ENCODE measurements at regions not wholly inside any gene's neighbourhood (a gene's known extent, or its start where the extent isn't known, plus 50 kb on each side); places are given as distances from the start of the nearest gene placed in this dataset.

GRCh38 chr6:78462728-78463127 is 404.6 kb upstream of the IRAK1BP1 start:
- no peak for TF ChIP-seq EZH2 (IDR thresholded peaks at IDR 0.05; ENCODE audit: insufficient read depth, poor library complexity, severe bottlenecking)
- no peak for TF ChIP-seq EZH2phosphoT487 (IDR thresholded peaks at IDR 0.05; ENCODE audit: insufficient read depth, low read depth)

GRCh38 chr6:78465059-78465634 is 402.2 kb upstream of the IRAK1BP1 start:
- H3K27ac ChIP-seq = no peak overlapping the region
- H3K79me2 ChIP-seq (ENCODE audit: insufficient read depth) = no peaks in the 10 kb centered on the region
- no peaks in the 10 kb centered on the region for H3K9me2 ChIP-seq (ENCODE audit: insufficient read depth)
- no peak for DNase-seq
- H3F3A ChIP-seq (ENCODE audit: insufficient read depth) = no peaks in the 10 kb centered on the region
- H2AFZ ChIP-seq = no peak overlapping the region
- no peak overlapping the region for H3K4me3 ChIP-seq
- no peaks in the 10 kb centered on the region for H3K36me3 ChIP-seq (ENCODE audit: low read depth)
- in situ Hi-C loops (cut with MboI) = no loop called here
- 74 to 75% methylated on average over 3 of the region's 3 CpGs for WGBS, 2 experiments (ENCODE audit: low coverage in 1 of 2, low lambda C conversion rate in 2 of 2, missing lambda C conversion rate in 2 of 2)
- H3K9me3 ChIP-seq (ENCODE audit: low read depth) = no peaks in the 10 kb centered on the region
- H3K9ac ChIP-seq = no peak overlapping the region
- no peak overlapping the region for H3K4me2 ChIP-seq (ENCODE audit: unreplicated experiment)
- TF ChIP-seq EZH2phosphoT487 (IDR thresholded peaks at IDR 0.05; ENCODE audit: insufficient read depth, low read depth) (no peak), EZH2 (IDR thresholded peaks at IDR 0.05; ENCODE audit: insufficient read depth, poor library complexity, severe bottlenecking) (no peak)
- no peaks in the 10 kb centered on the region for H3K4me1 ChIP-seq (ENCODE audit: insufficient read depth)
- no peaks in the 10 kb centered on the region for H4K20me1 ChIP-seq (ENCODE audit: insufficient read depth)
- H3K27me3 ChIP-seq (replicated peaks; ENCODE audit: insufficient read depth) = no peaks in the 10 kb centered on the region

More at GRCh38 chr6:78462728-78463127, 404.6 kb upstream of the IRAK1BP1 start:
- no peak for DNase-seq
- Histone ChIP-seq H3K36me3 (ENCODE audit: low read depth) (no peaks in the 10 kb centered on the region), H3F3A (ENCODE audit: insufficient read depth) (no peaks in the 10 kb centered on the region), H3K27ac (no peak overlapping the region), H3K9me3 (ENCODE audit: low read depth) (no peaks in the 10 kb centered on the region), H4K20me1 (ENCODE audit: insufficient read depth) (no peaks in the 10 kb centered on the region), H3K79me2 (ENCODE audit: insufficient read depth) (no peaks in the 10 kb centered on the region), H3K9ac (no peak overlapping the region), H3K4me2 (ENCODE audit: unreplicated experiment) (no peak overlapping the region), H3K9me2 (ENCODE audit: insufficient read depth) (no peaks in the 10 kb centered on the region), H3K4me1 (ENCODE audit: insufficient read depth) (no peaks in the 10 kb centered on the region), H2AFZ (no peak overlapping the region), H3K27me3 (replicated peaks; ENCODE audit: insufficient read depth) (no peaks in the 10 kb centered on the region), H3K4me3 (no peak overlapping the region)
- in situ Hi-C loops (cut with MboI) = no loop called here
- 79 to 84% methylated on average over 10 of the region's 10 CpGs for WGBS, 2 experiments (ENCODE audit: low coverage in 1 of 2, low lambda C conversion rate in 2 of 2, missing lambda C conversion rate in 2 of 2)

DNA sequence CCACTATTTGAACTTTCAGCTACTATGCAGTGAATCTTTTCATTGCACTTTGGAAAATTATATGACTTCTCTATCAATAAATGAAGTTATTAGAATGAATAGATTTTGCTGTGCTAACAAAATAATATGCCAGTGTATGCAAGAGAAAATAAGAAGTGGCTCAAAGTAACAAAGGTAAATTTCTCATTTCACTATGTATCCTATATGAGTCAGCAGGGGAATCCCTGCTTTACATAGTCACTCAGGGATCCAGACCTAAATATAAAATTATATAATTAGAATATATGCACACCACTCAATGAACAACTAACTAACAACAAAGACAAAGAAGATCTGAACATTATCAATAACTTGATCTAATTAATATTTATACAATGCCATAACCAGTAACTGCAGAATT is 390.8 kb upstream of the IRAK1BP1 start:
- in situ Hi-C loops (cut with MboI) = no loop called here
- Histone ChIP-seq H3K27me3 (replicated peaks; ENCODE audit: insufficient read depth) (no peaks in the 10 kb centered on the region), H3K4me3 (no peak overlapping the region), H3K36me3 (ENCODE audit: low read depth) (no peaks in the 10 kb centered on the region), H3K9me3 (ENCODE audit: low read depth) (no peaks in the 10 kb centered on the region), H3K4me2 (ENCODE audit: unreplicated experiment) (no peak overlapping the region), H4K20me1 (ENCODE audit: insufficient read depth) (no peaks in the 10 kb centered on the region), H3F3A (ENCODE audit: insufficient read depth) (no peaks in the 10 kb centered on the region), H2AFZ (no peak overlapping the region), H3K9me2 (ENCODE audit: insufficient read depth) (no peaks in the 10 kb centered on the region), H3K79me2 (ENCODE audit: insufficient read depth) (no peaks in the 10 kb centered on the region), H3K9ac (no peak overlapping the region), H3K27ac (no peak overlapping the region), H3K4me1 (ENCODE audit: insufficient read depth) (0 out of 2 replicates have a peak, but pooled peaks cover 3% of the 10 kb centered on the region)
- no peak for TF ChIP-seq EZH2phosphoT487 (IDR thresholded peaks at IDR 0.05; ENCODE audit: insufficient read depth, low read depth)
- no peak for TF ChIP-seq EZH2 (IDR thresholded peaks at IDR 0.05; ENCODE audit: insufficient read depth, poor library complexity, severe bottlenecking)
- DNase-seq = no peak

DNA sequence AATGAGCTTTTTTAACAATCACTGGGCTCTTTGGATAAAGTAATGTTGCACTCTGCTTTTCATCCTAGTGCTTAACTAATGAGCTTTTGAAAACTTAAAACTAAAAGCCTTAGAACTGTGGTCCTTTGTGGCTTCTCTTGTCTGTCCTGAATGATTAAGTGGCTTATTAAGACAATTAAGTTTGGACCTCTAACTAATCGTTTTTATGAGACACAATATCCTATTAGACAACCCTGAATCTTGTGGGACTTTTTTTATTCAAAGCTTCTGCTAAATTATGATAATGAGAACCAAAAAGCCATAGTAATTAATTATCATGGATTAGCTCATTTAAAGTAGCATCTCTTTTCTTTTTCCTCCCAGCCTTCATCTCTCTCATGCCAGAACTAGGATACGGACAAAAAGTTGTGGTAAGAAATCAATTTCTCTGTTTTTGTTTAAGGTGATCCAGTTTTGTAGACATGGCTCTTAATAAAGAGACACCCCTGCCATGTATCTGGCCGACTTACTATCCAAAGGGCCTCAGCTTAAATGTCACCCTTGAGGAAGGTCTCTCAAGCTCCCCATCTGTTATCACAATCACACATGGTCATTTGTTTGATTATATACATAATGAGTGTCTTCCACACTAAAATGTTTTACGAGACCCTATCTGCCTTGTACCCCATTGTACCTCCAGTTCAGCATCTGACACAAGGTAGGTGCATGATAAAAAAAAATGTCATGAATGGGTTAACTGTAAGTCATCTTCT is 384.4 kb upstream of the IRAK1BP1 start:
- Histone ChIP-seq H3K9me3 (ENCODE audit: low read depth) (no peaks in the 10 kb centered on the region), H3K27ac (no peak overlapping the region), H3F3A (ENCODE audit: insufficient read depth) (no peaks in the 10 kb centered on the region), H3K4me3 (no peak overlapping the region), H3K9me2 (ENCODE audit: insufficient read depth) (no peaks in the 10 kb centered on the region), H3K27me3 (replicated peaks; ENCODE audit: insufficient read depth) (no peaks in the 10 kb centered on the region), H4K20me1 (ENCODE audit: insufficient read depth) (no peaks in the 10 kb centered on the region), H3K9ac (no peak overlapping the region), H3K4me2 (ENCODE audit: unreplicated experiment) (no peak overlapping the region), H2AFZ (no peak overlapping the region), H3K4me1 (ENCODE audit: insufficient read depth) (peaks cover 33% of the 10 kb centered on the region), H3K36me3 (ENCODE audit: low read depth) (no peaks in the 10 kb centered on the region), H3K79me2 (ENCODE audit: insufficient read depth) (no peaks in the 10 kb centered on the region)
- 78 to 88% methylated on average over 4 of the region's 4 CpGs for WGBS, 2 experiments (ENCODE audit: low coverage in 1 of 2, low lambda C conversion rate in 2 of 2, missing lambda C conversion rate in 2 of 2)
- TF ChIP-seq EZH2phosphoT487 (IDR thresholded peaks at IDR 0.05; ENCODE audit: insufficient read depth, low read depth) (no peak), EZH2 (IDR thresholded peaks at IDR 0.05; ENCODE audit: insufficient read depth, poor library complexity, severe bottlenecking) (no peak)
- in situ Hi-C loops (cut with MboI) = no loop called here
- DNase-seq = no peak
